ENCODE measurements at regions not wholly inside any gene's neighbourhood (a gene's known extent, or its start where the extent isn't known, plus 50 kb on each side); places are given as distances from the start of the nearest gene placed in this dataset.

GRCh38 chr3:707041-707440 is 385.8 kb upstream of the CNTN6 start:
- CTCF ChIA-PET = no interaction called here

GRCh38 chr3:713006-713621 is 379.7 kb upstream of the CNTN6 start:
- H3K4me3 ChIP-seq = no peak overlapping the region
- H3K4me2 ChIP-seq = no peak overlapping the region
- no peak for DNase-seq (ENCODE audit: low read depth in 1 of 2, low spot score in 1 of 2)
- no peak for ATAC-seq
- no peaks in the 10 kb centered on the region for H3K4me1 ChIP-seq
- ChIA-PET POLR2A (no interaction called here), CTCF (interaction anchor here (0.7 kb wide), 1 partner anchor 1783 kb away, joined by 5 read pairs; no protein-coding TSS in a partner anchor)
- H3K27ac ChIP-seq = no peak overlapping the region
- no peaks in the 10 kb centered on the region for H3K9me3 ChIP-seq
- FAIRE-seq = no peak
- TF ChIP-seq KDM1A (IDR thresholded peaks at IDR 0.05; ENCODE audit: low read depth) = no peak
- TF ChIP-seq EP300 (IDR thresholded peaks at IDR 0.05) = no peak
- TF ChIP-seq BCL3 (IDR thresholded peaks at IDR 0.05) = no peak
- no peak for TF ChIP-seq NFE2L2 (conservative IDR thresholded peaks at IDR 0.05; ENCODE audit: low read length)
- TF ChIP-seq HOXA7 (CRISPR knock-in tag; IDR thresholded peaks at IDR 0.05) = no peak
- TF ChIP-seq HOXB5 (CRISPR knock-in tag; IDR thresholded peaks at IDR 0.05) = no peak
- no peak for TF ChIP-seq JUNB (IDR thresholded peaks at IDR 0.05)
- TF ChIP-seq KDM5A (IDR thresholded peaks at IDR 0.05) = no peak
- TF ChIP-seq EHF (CRISPR knock-in tag; IDR thresholded peaks at IDR 0.05) = no peak
- TF ChIP-seq RARB (CRISPR knock-in tag; IDR thresholded peaks at IDR 0.05) = no peak
- TF ChIP-seq CHD2 (IDR thresholded peaks at IDR 0.05; ENCODE audit: low read length, partially characterized antibody) = no peak
- TF ChIP-seq BHLHE40 (IDR thresholded peaks at IDR 0.05; ENCODE audit: low read depth, low read length) = no peak
- 2% methylated on average over 5 of the region's 5 CpGs for WGBS (ENCODE audit: missing lambda C conversion rate)

More at GRCh38 chr3:707041-707440, 385.8 kb upstream of the CNTN6 start:
- H3K4me2 ChIP-seq = no peak overlapping the region
- ATAC-seq = no peak
- no peak overlapping the region for H3K27ac ChIP-seq
- 4% methylated on average over 2 of the region's 2 CpGs for WGBS (ENCODE audit: missing lambda C conversion rate)
- H3K4me1 ChIP-seq = no peaks in the 10 kb centered on the region
- FAIRE-seq = no peak
- TF ChIP-seq E2F6 (IDR thresholded peaks at IDR 0.05; ENCODE audit: borderline replicate concordance, low read depth) (no peak), TFCP2L1 (CRISPR knock-in tag; IDR thresholded peaks at IDR 0.05) (no peak), ELK1 (IDR thresholded peaks at IDR 0.05; ENCODE audit: low read depth, low read length) (no peak), SREBF2 (IDR thresholded peaks at IDR 0.05) (no peak), ESRRA (IDR thresholded peaks at IDR 0.05; ENCODE audit: borderline replicate concordance, low read length) (no peak), TP53 (CRISPR knock-in tag; IDR thresholded peaks at IDR 0.05) (no peak), SMC3 (IDR thresholded peaks at IDR 0.05) (no peak), EHMT2 (IDR thresholded peaks at IDR 0.05; ENCODE audit: low read depth) (no peak), HES2 (IDR thresholded peaks at IDR 0.05) (no peak), MAFK (IDR thresholded peaks at IDR 0.05; ENCODE audit: partially characterized antibody) (no peak), POLR2AphosphoS2 (conservative IDR thresholded peaks at IDR 0.05; ENCODE audit: low read length) (no peak), ATOH8 (CRISPR knock-in tag; IDR thresholded peaks at IDR 0.05; ENCODE audit: low read depth) (no peak), MAZ (IDR thresholded peaks at IDR 0.05; ENCODE audit: borderline replicate concordance, low read depth, low read length) (no peak), CBX8 (IDR thresholded peaks at IDR 0.05) (no peak), CHD2 (IDR thresholded peaks at IDR 0.05; ENCODE audit: low read length, partially characterized antibody) (no peak)
- no peak overlapping the region for H3K4me3 ChIP-seq
- POLR2A ChIA-PET = no interaction called here
- no peak for DNase-seq (ENCODE audit: low read depth in 1 of 2, low spot score in 1 of 2)
- H3K9me3 ChIP-seq = 0 out of 3 replicates have a peak, but pooled peaks cover under 1% of the 10 kb centered on the region
